Activated gamma-delta T cell treated with Interleukin-2 at 50 U/mL for 16 hours (primary cell): ENCODE measurements at regions not wholly inside any gene's neighbourhood (a gene's known extent, or its start where the extent isn't known, plus 50 kb on each side); places are given as distances from the start of the nearest gene placed in this dataset.
"Not testable (repeated sequence)": the region's sequence is repeated elsewhere in the genome, so short reads cannot be mapped to it uniquely, and the experiment has no call there.

Experiments
- DNase-seq: peaks from one replicate; pipeline ENCODE4 v3.0.0-alpha.2; 2020

DNA sequence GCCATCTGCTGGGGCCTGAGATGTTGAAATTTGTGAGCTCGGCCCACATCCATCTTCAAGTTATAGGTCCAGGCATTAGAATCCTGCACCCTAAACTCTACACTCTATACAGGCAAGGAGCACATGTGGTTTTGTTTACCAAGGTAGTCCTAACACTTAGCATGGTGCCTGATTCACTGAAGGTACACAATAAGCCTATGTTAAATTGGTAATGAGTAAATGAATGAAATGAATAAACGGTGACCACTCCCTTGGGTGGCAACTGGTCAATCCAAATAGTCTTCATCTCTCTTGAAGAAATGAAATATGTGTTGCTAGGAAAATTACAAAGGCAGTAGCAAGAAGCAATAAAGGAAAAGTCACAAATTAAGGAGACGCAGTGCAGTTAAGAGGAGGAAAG is 359.3 kb upstream of the UBE2E2 start:
- DNase-seq = no peak

DNA sequence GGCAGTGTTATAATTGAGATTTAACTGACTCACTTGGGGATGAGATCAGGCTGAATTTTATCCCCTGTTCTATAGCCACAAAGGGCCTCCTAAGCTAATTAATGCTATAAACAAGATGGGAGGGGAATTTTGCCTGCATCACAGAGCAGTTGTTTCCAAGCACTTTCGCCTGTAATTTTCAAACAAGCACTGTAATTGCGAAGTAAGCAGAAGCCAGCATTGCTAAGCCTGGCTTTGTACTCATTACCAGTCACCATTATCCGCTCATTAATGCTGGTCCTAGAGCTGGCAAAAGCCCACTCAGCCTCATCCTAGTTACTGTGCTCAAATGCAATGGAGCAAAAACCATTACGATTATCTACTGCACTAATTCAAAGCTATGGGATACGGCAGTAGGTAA is 356.6 kb upstream of the UBE2E2 start:
- DNase-seq = no peak

DNA sequence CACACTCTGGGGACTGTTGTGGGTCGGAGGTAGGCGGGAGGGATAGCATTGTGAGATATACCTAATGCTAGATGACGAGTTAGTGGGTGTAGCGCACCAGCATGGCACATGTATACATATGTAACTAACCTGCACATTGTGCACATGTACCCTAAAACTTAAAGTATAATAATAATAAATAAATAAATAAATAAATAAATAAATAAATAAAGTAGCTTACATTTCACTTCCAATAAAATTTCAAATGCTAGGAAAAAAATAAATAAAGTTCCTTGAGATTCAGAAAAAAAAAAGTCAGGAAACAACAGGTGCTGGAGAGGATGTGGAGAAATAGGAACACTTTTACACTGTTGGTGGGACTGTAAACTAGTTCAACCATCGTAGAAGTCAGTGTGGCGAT is 353.5 kb upstream of the UBE2E2 start:
- DNase-seq = not testable (repeated sequence)

DNA sequence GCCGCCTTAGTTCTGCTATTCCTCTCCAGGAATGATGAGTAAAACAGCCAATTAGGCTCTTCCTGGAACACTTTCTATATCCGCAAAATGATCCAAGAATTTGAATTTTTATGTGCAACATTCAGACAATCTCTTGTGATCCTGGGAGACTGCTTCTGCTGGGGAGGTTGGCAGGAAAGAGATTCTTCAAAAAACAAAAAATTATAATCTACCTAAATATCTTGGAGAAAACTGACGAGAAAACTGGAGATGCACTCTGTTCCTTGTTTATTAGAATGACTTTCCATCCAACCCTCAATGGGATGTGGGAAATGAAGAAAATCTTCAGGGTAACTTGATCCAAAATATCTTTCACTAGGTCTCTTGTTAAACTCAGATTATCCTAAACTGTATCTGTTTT is 346.3 kb upstream of the UBE2E2 start:
- DNase-seq = no peak

DNA sequence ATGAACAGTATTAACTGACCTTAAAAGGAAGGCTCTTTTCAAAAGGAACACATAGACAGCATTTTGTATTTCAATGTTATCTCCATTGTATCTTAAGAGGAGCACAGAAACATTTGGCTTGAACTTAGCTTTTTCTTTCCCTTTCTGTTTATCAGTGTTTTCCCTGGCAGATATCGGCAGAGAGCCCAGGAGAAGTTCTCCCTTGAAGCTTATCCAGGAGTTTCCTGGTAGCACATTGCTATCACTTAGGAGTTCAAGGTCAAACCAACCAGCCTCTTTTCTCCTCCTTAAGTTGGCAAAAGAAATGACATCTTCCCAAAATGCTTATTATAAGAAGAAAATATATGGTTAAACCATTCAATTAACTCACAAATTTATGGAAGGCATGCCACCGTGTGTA is 344.6 kb upstream of the UBE2E2 start:
- DNase-seq = no peak

DNA sequence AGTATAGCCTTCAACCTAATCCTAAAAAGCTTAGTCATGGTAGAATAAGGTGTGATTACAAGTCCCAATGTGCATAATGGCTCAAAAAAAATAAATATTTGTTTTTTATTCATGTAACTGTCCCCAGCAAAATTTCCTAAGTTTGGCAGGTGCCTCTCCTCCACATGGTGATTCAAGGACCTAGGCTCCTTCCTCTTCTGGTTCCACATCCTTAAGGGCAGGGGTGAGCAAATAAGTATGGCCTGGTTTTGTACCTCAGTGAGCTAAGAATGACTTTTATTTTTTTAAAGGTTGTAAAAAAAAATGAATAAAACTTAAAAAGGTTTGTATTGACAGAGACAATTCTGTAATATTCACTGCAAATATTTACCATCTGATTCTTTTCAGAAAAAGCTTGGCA is 343.5 kb upstream of the UBE2E2 start:
- DNase-seq = no peak

DNA sequence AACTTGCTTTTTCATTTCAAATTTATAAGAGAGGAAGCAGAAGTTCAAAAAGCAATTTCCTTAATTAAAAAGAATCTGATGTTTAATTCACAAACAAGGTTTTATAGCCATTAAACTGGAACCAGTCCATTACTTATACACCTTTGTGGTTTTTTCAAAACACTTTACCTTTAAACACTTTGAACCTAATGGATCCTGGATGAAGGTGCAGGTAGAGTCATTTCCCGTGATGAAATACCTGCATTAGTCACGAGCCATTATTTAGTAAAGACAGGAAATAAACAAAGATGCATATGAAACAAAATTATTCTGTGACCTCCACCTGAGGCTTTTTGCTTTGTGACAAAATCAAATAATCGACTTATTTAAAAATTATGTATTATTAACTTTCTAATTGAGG is 341.7 kb upstream of the UBE2E2 start:
- no peak for DNase-seq

DNA sequence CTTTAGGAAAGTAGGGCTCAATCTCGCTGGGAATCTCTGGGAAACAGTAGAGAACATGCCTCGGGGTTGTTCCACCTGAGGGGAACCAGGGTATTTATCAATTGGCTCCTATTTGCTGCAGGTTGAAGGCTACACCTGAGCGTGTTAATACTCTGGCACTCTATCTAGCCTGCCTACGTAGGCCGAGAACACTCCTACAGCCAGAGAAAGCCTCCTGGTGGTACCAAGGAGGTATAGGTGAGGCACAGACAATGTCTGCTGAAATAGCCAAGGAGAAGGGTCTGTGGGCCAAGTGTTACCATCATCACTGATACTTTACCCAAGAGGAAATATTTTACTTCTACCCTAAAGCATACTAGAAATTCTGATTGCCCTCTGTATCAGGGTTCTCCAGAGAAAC is 341.0 kb upstream of the UBE2E2 start:
- DNase-seq = no peak

DNA sequence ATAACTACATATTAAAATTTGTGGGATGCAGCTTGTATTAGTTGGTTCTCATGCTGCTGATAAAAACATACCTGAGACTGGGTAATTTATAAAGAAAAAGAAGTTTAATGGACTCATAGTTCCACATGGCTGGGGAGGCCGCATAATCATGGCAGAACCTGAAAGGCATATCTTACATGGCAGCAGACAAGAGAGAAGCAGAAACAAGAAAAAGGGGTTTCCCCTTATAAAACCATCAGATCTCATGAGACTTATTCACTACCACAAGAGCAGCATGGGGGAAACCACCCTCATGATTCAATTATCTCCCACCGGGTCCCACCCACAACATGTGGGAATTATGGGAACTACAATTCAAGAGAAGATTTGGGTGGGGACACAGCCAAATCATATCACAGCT is 320.3 kb upstream of the UBE2E2 start:
- DNase-seq = not testable (repeated sequence)

DNA sequence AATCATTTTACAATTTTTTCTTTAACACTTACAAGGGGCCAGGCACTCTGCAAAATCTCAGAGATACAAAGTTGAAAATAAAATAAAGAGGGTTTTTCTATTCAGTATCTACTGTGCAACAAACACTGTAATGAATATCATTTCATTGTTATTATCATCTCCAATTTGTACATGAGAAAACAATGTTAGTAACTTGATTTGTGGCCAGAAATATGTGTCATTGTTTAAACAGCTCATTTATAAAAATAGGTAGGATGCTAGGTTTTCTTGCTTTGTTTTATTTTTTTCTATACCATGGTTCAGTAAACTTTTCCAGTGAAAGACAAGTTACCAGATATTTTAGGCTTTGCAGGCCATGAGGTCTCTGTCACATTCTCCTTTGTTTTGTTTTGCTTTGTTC is 318.1 kb upstream of the UBE2E2 start:
- DNase-seq = no peak

DNA sequence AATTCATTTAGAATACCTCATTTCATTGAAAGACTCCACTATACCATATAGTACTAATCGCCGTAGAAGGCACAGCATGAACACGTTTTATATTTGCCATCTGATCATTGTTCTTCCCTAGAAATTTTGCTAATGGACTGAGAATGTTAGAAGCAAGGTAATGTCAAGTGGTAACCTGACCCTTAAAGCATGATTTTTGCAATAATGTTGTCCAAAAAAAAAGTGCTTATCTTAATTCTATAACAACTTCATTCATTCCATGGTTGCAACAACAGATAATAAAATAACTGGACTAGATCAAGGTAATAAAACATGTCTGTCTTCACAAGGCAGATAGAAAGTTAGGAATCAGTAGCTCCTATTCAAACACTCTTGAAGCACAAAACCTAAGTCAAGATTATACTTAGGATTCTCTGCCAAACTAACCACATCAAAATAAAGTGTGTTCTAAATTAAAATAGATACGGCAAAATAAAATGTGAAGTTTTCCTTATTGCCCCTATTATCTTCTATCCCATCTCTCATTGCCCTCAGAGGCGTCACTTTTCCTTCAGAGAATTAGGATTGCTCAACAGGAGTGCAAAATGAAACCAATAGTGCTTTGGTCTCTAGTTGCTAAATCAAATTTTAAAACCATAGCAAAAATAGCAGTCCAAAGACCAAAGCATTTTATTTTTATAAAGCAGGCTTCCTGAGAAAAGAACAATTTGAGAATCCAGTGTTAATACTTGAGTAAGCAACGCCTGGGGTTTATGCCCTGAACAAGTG is 317.4 kb upstream of the UBE2E2 start:
- no peak for DNase-seq

DNA sequence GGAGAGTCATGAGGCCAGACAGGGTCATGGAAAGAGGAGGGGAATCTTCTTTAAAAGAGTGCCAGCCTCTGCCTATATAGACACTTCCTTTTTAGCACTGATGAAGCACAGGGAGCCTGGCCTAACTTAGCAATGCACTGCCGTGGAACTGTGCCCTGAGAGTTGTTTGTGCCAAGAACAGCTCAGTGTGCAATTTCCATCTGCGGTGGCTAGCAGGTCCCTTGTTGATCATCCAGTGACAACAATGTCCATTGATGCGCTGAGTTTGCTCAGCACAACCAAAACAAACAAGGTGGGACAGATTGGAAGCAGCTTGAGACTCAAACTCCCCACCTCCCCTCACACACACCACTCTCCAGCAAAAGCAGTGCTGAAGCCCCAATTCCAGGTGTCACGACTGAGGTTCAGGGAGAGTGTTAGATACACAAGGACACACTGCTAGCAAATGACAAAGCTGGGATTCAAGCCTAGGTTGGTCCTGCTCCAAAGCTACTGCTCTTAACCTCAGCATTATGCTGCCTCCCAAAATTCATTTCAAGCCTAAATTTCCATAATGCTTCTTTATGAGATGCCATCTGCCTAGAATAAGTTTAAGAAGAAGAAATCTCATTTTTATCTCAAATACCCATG is 316.6 kb upstream of the UBE2E2 start:
- no peak for DNase-seq

DNA sequence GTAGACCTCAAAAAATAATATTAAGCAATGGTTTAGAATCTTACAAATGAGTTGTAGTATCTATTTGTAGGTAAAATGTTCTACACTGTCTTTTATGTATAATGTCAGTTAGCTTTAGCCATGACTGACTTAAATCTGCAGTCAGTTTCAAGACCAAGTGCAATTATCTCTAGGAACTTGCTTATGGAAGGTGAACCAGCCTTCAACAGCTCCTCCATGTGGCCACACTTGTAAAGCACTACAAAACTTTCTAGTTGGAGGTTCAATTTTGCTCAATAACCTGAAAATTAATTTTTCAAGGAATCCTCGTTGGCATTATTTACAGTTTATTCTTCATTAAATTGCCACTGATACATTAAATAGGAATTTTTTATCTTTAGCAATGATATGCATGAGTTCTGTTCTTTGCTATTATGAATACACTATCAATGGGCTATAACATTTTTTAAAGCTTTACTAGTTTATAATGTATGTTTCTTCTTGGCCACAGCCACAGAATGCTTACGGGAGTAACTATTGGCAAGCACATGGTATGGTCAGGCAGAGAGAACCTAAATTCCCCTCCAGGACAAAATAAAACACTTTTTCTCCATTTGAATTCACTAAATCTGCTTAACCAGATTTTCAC is 315.3 kb upstream of the UBE2E2 start:
- no peak for DNase-seq

DNA sequence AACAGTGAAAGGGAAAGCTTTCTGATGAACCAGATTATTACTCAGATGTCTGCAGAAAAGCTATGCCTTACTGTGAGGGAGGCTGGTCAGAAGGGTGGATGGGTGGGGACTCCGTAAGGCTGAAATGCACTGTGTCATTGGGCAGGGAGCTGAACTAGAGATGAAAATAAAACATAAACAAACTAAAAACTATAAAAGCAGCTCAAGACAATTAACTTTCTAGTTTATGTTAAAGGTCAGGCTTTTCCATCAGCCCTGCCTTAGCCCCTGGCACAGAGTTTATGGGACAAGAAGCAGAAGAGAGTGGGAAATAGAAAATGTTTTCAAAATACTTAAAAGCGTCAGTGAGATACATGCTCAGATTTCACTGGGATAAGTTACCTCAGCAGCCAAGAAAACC is 310.0 kb upstream of the UBE2E2 start:
- DNase-seq = no peak

DNA sequence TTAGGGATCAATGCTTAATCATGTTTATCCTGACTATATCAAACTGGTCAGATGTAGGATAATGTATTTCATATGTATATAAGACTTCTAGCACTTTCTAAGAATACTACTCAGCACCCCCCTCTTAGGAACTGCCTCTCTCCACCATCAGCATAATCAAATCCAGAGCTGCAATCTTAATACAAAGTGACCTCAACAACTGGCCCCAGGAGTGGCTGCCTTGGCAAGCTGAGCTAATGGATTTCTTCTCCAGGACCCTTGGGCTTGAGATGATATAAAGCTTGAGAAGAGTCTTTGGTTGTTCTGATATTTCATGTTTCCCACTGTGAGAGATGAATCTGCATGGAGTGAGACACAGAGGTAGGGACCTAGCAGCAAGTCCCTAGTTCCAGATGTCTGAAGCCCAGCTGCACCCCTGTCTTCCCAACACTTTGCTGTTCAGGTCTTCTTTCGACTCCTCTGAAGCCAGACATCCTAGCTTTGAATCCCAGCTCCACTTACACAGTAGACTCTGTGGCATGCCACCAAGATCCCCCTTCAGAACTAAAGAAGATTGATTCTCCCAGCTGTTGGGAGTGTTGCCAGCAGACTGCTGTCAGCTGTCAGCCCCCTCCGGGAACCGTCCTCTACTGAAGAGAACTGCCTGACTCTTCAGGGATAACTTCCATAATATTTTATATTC is 309.3 kb upstream of the UBE2E2 start:
- DNase-seq = no peak

DNA sequence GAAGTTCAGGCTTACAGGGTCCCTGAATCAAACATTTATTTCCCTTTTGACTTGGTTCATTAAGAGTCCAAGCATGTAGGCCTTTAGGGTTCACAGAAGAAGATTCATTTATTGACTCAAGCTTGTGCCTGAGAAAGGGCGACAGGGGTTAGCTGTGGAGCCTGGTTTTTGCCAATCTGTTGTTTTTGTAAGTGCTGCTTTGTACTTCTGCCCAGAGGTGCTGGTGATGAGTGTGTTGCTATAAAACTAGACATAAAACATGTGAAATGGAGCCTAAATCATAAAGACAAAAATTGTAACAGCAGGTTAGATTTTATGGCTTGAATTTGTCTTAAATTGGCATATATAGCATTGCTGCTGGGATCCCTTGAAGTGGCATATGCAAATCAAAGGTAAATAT is 308.3 kb upstream of the UBE2E2 start:
- DNase-seq = no peak

DNA sequence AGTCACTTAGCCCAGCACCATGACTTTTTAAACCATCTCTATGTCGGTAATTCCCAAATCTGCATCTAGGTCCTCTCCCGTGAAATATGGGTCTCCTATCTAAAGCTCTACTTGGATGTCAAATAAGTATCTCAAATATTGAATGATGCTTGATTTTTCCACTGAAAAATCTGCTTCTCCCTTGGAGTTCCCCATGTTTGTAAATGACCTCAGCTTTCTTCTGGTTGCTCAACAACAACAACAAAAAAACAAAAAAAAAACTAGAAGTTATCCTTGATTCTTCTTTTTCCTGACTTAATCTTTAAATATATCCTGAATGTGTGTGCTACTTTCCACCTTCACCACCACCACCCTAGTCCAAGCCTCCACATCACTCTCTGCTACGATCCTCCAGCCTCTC is 307.5 kb upstream of the UBE2E2 start:
- DNase-seq = no peak

DNA sequence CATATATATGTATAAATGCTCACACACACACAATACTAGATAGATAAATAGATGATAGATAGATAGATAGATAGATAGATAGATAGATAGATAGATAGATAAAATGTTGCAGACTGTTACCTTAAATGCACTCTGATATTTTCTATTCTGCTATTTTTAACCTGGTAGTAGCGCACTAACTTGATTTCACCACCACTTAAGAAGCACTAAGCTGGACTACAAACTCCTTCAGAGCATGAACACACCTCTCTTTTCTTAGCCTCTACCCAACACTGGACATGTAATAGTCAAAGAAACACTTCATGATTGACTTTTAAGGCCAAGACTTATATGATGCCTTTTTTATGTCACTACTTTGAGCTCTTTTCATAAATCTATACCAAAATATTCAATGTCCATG is 304.6 kb upstream of the UBE2E2 start:
- DNase-seq = no peak

DNA sequence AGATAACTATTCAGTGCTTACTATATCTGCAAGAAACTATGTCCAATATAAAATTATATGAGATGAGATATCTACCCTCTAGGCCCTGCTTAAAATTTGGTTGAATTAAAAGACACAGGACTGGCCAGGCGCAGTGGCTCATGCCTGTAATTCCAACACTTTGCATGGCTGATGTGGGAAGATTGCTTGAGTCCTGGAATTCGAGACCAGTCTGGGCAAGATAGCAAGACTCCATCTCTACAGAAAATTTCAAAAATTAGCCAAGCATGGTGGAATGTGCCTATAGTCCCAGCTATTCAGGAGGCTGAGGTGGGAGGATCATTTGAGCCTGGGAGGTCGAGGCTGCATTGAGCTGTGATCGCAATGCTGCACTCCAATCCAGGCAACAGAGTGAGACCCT is 303.7 kb upstream of the UBE2E2 start:
- no peak for DNase-seq

DNA sequence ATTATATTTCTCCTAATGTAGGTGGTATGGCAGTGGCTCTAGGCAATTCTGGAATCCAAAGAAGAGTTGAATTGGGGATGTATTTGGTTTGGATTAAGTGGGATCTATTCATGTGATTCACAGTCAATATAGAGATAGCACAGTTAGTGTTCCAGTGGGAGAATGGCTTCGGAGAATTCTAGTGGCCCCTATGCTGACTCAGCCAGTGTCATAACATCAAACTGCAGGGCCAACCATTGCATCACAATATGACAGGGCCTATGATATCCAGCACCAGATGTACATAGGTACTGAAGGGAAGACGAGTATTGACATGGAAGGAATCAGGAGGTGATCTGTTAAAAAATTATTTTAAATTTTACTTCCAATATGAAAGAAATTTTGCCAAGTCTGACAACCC is 302.8 kb upstream of the UBE2E2 start:
- DNase-seq = no peak

DNA sequence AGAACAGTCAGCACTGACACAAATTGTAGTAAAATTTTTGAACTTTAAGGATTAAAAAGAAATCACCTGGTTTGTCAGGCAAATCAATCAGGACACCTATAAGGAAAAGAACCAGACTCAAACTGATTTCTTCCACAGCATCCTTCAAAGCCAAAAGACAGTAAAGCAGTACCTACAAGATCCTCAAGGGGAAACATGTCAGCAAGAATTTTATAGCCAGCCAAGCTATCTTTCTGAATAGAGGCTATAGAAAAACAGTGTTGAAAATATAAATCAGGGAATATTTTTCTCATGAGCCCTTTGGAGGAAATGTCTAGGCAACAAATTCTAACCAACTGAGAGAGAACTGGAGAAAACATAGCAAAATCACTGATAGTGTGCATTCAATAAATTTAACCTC is 301.4 kb upstream of the UBE2E2 start:
- no peak for DNase-seq

DNA sequence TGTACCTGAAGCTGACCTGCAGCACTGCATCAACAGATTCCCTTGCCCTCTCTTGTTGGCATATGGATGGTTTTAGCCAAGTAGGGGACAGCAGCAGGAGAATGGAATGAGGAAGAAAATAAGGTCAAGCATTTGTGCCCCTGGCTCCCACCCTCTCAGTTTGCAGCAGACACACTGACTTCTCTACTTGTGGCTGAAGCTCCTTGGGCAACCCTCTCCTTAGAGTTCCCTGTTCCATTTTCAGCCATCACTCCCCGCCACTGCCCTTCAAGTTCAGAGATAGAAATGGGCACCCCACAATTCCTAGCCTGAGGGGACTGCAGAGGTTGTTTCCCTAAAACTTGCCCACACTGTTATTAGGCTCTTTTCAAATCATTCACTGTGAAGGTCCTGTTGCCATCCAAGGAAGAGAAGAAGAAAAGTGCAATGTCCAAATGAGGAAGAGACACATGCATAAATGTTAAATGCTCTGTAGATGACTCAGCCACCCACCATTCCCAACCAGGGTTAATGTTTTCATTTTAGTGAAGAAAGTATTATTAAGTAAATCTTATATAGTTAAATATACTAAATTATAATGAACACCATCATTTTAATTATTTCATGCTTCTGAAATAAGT is 295.9 kb upstream of the UBE2E2 start:
- DNase-seq = no peak

DNA sequence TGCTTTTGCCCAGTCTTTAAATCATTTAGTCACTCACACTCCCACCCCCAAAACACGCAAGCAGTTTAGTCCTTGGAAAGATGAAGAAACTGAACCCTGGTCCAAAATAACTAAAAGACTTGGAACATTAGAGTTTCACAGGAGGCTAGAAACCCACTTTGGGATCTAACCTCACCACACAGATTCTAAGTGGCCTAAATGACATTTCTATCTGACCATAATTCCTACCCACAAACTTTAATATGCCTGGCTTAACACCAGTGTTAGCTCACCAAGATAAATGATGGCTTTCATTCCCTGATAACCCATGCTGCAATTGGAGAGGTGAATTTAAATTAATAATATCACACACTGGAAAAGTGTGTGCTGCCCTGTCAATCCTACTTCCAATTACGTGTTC is 295.3 kb upstream of the UBE2E2 start:
- no peak for DNase-seq
